ENCODE measurements at regions not wholly inside any gene's neighbourhood (a gene's known extent, or its start where the extent isn't known, plus 50 kb on each side); places are given as distances from the start of the nearest gene placed in this dataset.

DNA sequence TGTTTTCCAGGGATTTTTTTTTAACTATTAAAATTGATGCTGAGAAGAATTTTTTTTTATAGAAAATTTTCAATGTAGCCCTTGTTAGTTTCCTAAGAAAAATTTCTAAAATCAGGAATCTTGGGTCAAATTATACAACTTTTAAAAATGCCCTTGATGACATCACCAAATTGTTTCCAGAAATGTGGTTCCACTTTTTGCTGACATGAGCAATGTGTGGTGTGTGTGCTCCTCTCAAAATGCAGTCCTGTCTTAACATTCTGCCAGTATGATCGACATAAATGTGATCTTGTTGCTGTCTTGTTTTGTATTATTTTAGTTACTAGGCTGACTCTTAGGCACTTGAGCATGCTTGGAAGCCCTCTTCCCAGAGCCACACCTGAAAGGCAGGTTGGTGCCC is 89.7 kb upstream of the ST6GAL2 start:
- no peaks in the 10 kb centered on the region for H3K36me3 ChIP-seq (ENCODE audit: insufficient read depth in 1 of 2, low read depth in 1 of 2)
- intact Hi-C loops (cut with DNase I), result no loop called here
- DNase-seq (no peak), ATAC-seq (no peak)
- TF ChIP-seq, protein P1, sequence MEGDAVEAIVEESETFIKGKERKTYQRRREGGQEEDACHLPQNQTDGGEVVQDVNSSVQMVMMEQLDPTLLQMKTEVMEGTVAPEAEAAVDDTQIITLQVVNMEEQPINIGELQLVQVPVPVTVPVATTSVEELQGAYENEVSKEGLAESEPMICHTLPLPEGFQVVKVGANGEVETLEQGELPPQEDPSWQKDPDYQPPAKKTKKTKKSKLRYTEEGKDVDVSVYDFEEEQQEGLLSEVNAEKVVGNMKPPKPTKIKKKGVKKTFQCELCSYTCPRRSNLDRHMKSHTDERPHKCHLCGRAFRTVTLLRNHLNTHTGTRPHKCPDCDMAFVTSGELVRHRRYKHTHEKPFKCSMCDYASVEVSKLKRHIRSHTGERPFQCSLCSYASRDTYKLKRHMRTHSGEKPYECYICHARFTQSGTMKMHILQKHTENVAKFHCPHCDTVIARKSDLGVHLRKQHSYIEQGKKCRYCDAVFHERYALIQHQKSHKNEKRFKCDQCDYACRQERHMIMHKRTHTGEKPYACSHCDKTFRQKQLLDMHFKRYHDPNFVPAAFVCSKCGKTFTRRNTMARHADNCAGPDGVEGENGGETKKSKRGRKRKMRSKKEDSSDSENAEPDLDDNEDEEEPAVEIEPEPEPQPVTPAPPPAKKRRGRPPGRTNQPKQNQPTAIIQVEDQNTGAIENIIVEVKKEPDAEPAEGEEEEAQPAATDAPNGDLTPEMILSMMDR (IDR thresholded peaks at IDR 0.05), result no peak
- no peaks in the 10 kb centered on the region for H3K4me1 ChIP-seq
- H3K27me3 ChIP-seq (ENCODE audit: insufficient read depth in 3 of 3, low read length in 2 of 3), result peaks cover 0 to 6% (median 0%) of the 10 kb centered on the region in 3 donors
- WGBS, 3 donors, result 83 to 85% (median 84%) methylated on average over 1 of the region's 1 CpG
- no peaks in the 10 kb centered on the region for H3K9me3 ChIP-seq
- H3K27ac ChIP-seq, result no peak overlapping the region
- no peak overlapping the region for H3K4me3 ChIP-seq

GRCh38 chr2:106976548-106976947 is 90.6 kb upstream of the ST6GAL2 start:
- DNase-seq (no peak), ATAC-seq (no peak)
- Histone ChIP-seq H3K36me3 (ENCODE audit: insufficient read depth in 1 of 2, low read depth in 1 of 2) (no peaks in the 10 kb centered on the region), H3K4me3 (no peak overlapping the region), H3K27ac (no peak overlapping the region), H3K4me1 (no peaks in the 10 kb centered on the region), H3K9me3 (no peaks in the 10 kb centered on the region), H3K27me3 (ENCODE audit: insufficient read depth in 3 of 3, low read length in 2 of 3) (peaks cover 0 to 6% (median 0%) of the 10 kb centered on the region in 3 donors)
- intact Hi-C loops (cut with DNase I), result no loop called here
- TF ChIP-seq, protein P1 (IDR thresholded peaks at IDR 0.05), result no peak
- whole genome bisulfite sequencing, 3 donors, result 61 to 71% (median 67%) methylated on average over 6 of the region's 6 CpGs

GRCh38 chr2:106977717-106978116 is 91.8 kb upstream of the ST6GAL2 start:
- Histone ChIP-seq H3K27me3 (ENCODE audit: insufficient read depth in 3 of 3, low read length in 2 of 3) (peaks cover 0 to 6% (median 0%) of the 10 kb centered on the region in 3 donors), H3K4me3 (no peak overlapping the region), H3K4me1 (no peaks in the 10 kb centered on the region), H3K27ac (no peak overlapping the region), H3K36me3 (ENCODE audit: insufficient read depth in 1 of 2, low read depth in 1 of 2) (no peaks in the 10 kb centered on the region), H3K9me3 (no peaks in the 10 kb centered on the region)
- intact Hi-C loops (cut with DNase I), result no loop called here
- 20 to 25% (median 22%) methylated on average over 3 of the region's 3 CpGs for WGBS, 3 donors
- DNase-seq (no peak), ATAC-seq (no peak)
- TF ChIP-seq, protein P1 (IDR thresholded peaks at IDR 0.05), result no peak

DNA sequence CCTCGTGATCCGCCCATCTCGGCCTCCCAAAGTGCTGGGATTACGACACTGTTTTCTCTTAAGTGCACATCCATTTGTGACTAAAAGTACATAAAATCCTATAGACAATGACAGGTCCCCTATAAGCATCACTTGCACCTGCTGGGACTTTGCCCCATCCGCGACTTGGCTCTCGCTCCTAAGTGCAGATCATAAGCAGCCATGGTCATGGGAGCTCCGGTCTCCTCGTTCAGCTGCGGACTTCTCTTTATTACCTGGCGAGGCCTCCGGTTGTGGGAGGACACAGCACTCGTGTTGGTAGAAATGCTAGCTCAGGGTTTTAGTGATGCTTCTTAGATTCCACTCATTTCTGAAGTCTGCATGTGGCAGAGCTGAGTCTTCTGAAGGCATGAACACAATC is 92.7 kb upstream of the ST6GAL2 start:
- no peak for DNase-seq
- TF ChIP-seq, protein P1 (IDR thresholded peaks at IDR 0.05), result no peak
- 87 to 93% (median 89%) methylated on average over 13 of the region's 13 CpGs for WGBS, 3 donors

GRCh38 chr2:106981491-106981890 is 95.5 kb upstream of the ST6GAL2 start:
- WGBS, 3 donors, result 88 to 95% (median 94%) methylated on average over 1 of the region's 1 CpG
- ATAC-seq (no peak), DNase-seq (no peak)
- TF ChIP-seq, protein P1 (IDR thresholded peaks at IDR 0.05), result no peak
- no peaks in the 10 kb centered on the region for H3K4me1 ChIP-seq
- no peak overlapping the region for H3K4me3 ChIP-seq
- no peak overlapping the region for H3K27ac ChIP-seq
- intact Hi-C loops (cut with DNase I), result no loop called here
- H3K27me3 ChIP-seq (ENCODE audit: insufficient read depth in 3 of 3, low read length in 2 of 3), result peaks cover 0 to 4% (median 0%) of the 10 kb centered on the region in 3 donors
- H3K9me3 ChIP-seq, result peaks cover 3% of the 10 kb centered on the region
- H3K36me3 ChIP-seq (ENCODE audit: insufficient read depth in 1 of 2, low read depth in 1 of 2), result no peaks in the 10 kb centered on the region

More for the DNA sequence above, 92.7 kb upstream of the ST6GAL2 start:
- no peaks in the 10 kb centered on the region for H3K9me3 ChIP-seq
- ATAC-seq, result no peak
- no peak overlapping the region for H3K4me3 ChIP-seq
- no peaks in the 10 kb centered on the region for H3K36me3 ChIP-seq (ENCODE audit: insufficient read depth in 1 of 2, low read depth in 1 of 2)
- no peaks in the 10 kb centered on the region for H3K4me1 ChIP-seq
- intact Hi-C loops (cut with DNase I), result no loop called here
- peaks cover 0 to 6% (median 0%) of the 10 kb centered on the region in 3 donors for H3K27me3 ChIP-seq (ENCODE audit: insufficient read depth in 3 of 3, low read length in 2 of 3)
- H3K27ac ChIP-seq, result no peak overlapping the region

Measured in psoas muscle (tissue), 7 donors.